Left hindlimb (tissue), 1 donor: ENCODE measurements at regions not wholly inside any gene's neighbourhood (a gene's known extent, or its start where the extent isn't known, plus 50 kb on each side); places are given as distances from the start of the nearest gene placed in this dataset.
"Not testable (repeated sequence)": the region's sequence is repeated elsewhere in the genome, so short reads cannot be mapped to it uniquely, and the experiment has no call there.

Source experiments
- DNase-seq: peaks from one replicate; pipeline ENCODE4 v3.0.0-alpha.2; 2018

GRCh38 chr18:49693717-49694005, 119.7 kb downstream of the ACAA2 start:
- DNase-seq: no peak

GRCh38 chr18:49692906-49693716, 120.2 kb downstream of the ACAA2 start:
- DNase-seq: no peak

GRCh38 chr18:49691177-49691608, 122.1 kb downstream of the ACAA2 start:
- no peak for DNase-seq

GRCh38 chr18:49690312-49690711, 123.0 kb downstream of the ACAA2 start:
- DNase-seq: no peak

GRCh38 chr18:49685231-49685942, 123.5 kb downstream of the LIPG start:
- DNase-seq: no peak

GRCh38 chr18:49682803-49683190, 120.9 kb downstream of the LIPG start:
- not testable (repeated sequence) for DNase-seq

- DNase-seq: no peak
Measured at GRCh38 chr18:49682173-49682802, 120.4 kb downstream of the LIPG start.

GRCh38 chr18:49681387-49681786, 119.5 kb downstream of the LIPG start:
- DNase-seq: no peak

- DNase-seq: no peak
Measured at GRCh38 chr18:49678440-49678839, 116.6 kb downstream of the LIPG start.

- DNase-seq: no peak
Measured at GRCh38 chr18:49677762-49678413, 116.0 kb downstream of the LIPG start.

- DNase-seq: no peak
Measured at GRCh38 chr18:49677081-49677480, 115.2 kb downstream of the LIPG start.

- no peak for DNase-seq
Measured at GRCh38 chr18:49673281-49673680, 111.4 kb downstream of the LIPG start.

GRCh38 chr18:49672853-49673252, 111.0 kb downstream of the LIPG start:
- DNase-seq: no peak

GRCh38 chr18:49669403-49669802, 107.5 kb downstream of the LIPG start:
- DNase-seq: no peak

GRCh38 chr18:49668574-49669275, 106.9 kb downstream of the LIPG start:
- peak; percentile 63 for DNase-seq

- no peak for DNase-seq
Measured at GRCh38 chr18:49667462-49667861, 105.6 kb downstream of the LIPG start.

GRCh38 chr18:49666045-49666775, 104.4 kb downstream of the LIPG start:
- no peak for DNase-seq

GRCh38 chr18:49663899-49664890, 102.3 kb downstream of the LIPG start:
- peak; percentile 85 for DNase-seq

GRCh38 chr18:49662506-49662905, 100.6 kb downstream of the LIPG start:
- DNase-seq: no peak

- DNase-seq: no peak
Measured at GRCh38 chr18:49658823-49659404, 97.1 kb downstream of the LIPG start.
